MM.1S (cell line): ENCODE measurements at regions not wholly inside any gene's neighbourhood (a gene's known extent, or its start where the extent isn't known, plus 50 kb on each side); places are given as distances from the start of the nearest gene placed in this dataset.

Experiments
- DNase-seq: peaks from one replicate; pipeline ENCODE4 v3.0.0-alpha.2; 2015
- H2AFZ ChIP-seq: fragments of 300-600 bp; sonication (generic); 2 replicates; pipeline ENCODE4 v1.6.0; 2016; ENCODE audit warnings: antibody characterized with exemption, low read length
- H3F3A ChIP-seq: fragments of 300-600 bp; sonication (generic); 2 replicates; pipeline ENCODE4 v1.6.1; 2016; ENCODE audit warnings: mild to moderate bottlenecking, antibody characterized with exemption, low read length, moderate library complexity, mixed read lengths; ENCODE audit not compliant: insufficient read depth
- H3K27ac ChIP-seq: fragments of 300-600 bp; sonication (generic); 2 replicates; pipeline ENCODE4 v1.5.1; 2016; ENCODE audit warnings: mild to moderate bottlenecking, low read length
- H3K27me3 ChIP-seq: fragments of 300-600 bp; sonication (generic); replicated peaks from 2 replicates; pipeline ENCODE4 v1.6.0; 2016; ENCODE audit warnings: low read length; ENCODE audit not compliant: insufficient read depth
- H3K36me3 ChIP-seq: fragments of 300-600 bp; sonication (generic); replicated peaks from 2 replicates; pipeline ENCODE4 v1.6.1; 2016; ENCODE audit warnings: mild to moderate bottlenecking, low read length, mixed read lengths; ENCODE audit not compliant: insufficient read depth
- H3K4me1 ChIP-seq: fragments of 300-600 bp; sonication (generic); 2 replicates; pipeline ENCODE4 v1.6.1; 2016; ENCODE audit warnings: low read length, mixed read lengths
- H3K4me2 ChIP-seq: fragments of 300-600 bp; sonication (generic); 2 replicates; pipeline ENCODE4 v1.6.0; 2016; ENCODE audit warnings: low read depth, low read length
- H3K4me3 ChIP-seq: fragments of 300-600 bp; sonication (generic); 2 replicates; pipeline ENCODE4 v1.5.1; 2016; ENCODE audit warnings: low read length, mixed read lengths
- H3K79me2 ChIP-seq: fragments of 300-600 bp; sonication (generic); 2 replicates; pipeline ENCODE4 v1.6.1; 2016; ENCODE audit warnings: mixed run types, low read length, mixed read lengths
- H3K9ac ChIP-seq: fragments of 300-600 bp; sonication (generic); 2 replicates; pipeline ENCODE4 v1.6.1; 2016; ENCODE audit warnings: low read length, mixed read lengths
- H3K9me2 ChIP-seq: fragments of 300-600 bp; sonication (generic); replicated peaks from 2 replicates; pipeline ENCODE4 v1.6.1; 2016; ENCODE audit warnings: mild to moderate bottlenecking, low read length, mixed read lengths; ENCODE audit not compliant: insufficient read depth
- H3K9me3 ChIP-seq: fragments of 300-600 bp; sonication (generic); replicated peaks from 2 replicates; pipeline ENCODE4 v1.6.1; 2016; ENCODE audit warnings: mild to moderate bottlenecking, low read length, mixed read lengths; ENCODE audit not compliant: insufficient read depth
- H4K20me1 ChIP-seq: fragments of 300-600 bp; sonication (generic); 2 replicates; pipeline ENCODE4 v1.6.1; 2016; ENCODE audit warnings: mild to moderate bottlenecking, low read length, moderate library complexity, mixed read lengths; ENCODE audit not compliant: insufficient read depth
- CTCF ChIP-seq: fragments of 300-600 bp; sonication (generic); IDR thresholded peaks from 2 replicates; pipeline ENCODE4 v1.5.1; 2016; ENCODE audit warnings: antibody characterized with exemption, low read length, mixed read lengths
- EZH2 ChIP-seq: fragments of 300-600 bp; sonication (generic); optimal IDR thresholded peaks from 2 replicates; pipeline ENCODE3; 2017; ENCODE audit warnings: low read depth, mild to moderate bottlenecking, antibody characterized with exemption, low read length, mixed read lengths
- EZH2phosphoT487 ChIP-seq: fragments of 300-600 bp; sonication (generic); IDR thresholded peaks from 2 replicates; pipeline ENCODE4 v1.6.1; 2018; ENCODE audit warnings: antibody characterized with exemption, low read length

GRCh38 chr1:214846276-214846675 is 236.3 kb upstream of the KCNK2 start:
- no peak overlapping the region for H2AFZ ChIP-seq
- no peaks in the 10 kb centered on the region for H4K20me1 ChIP-seq
- no peaks in the 10 kb centered on the region for H3K79me2 ChIP-seq
- H3F3A ChIP-seq = no peaks in the 10 kb centered on the region
- no peak overlapping the region for H3K4me3 ChIP-seq
- H3K36me3 ChIP-seq = no peaks in the 10 kb centered on the region
- H3K27me3 ChIP-seq = no peaks in the 10 kb centered on the region
- H3K4me1 ChIP-seq = no peaks in the 10 kb centered on the region
- no peak overlapping the region for H3K4me2 ChIP-seq
- no peak overlapping the region for H3K9ac ChIP-seq
- H3K27ac ChIP-seq = no peak overlapping the region
- no peaks in the 10 kb centered on the region for H3K9me3 ChIP-seq
- no peak for DNase-seq
- TF ChIP-seq EZH2phosphoT487 (no peak), CTCF (no peak), EZH2 (no peak)
- H3K9me2 ChIP-seq = no peaks in the 10 kb centered on the region

- H3K4me3 ChIP-seq = no peak overlapping the region
- no peaks in the 10 kb centered on the region for H3K9me3 ChIP-seq
- no peaks in the 10 kb centered on the region for H3K4me1 ChIP-seq
Measured at GRCh38 chr1:214847071-214847810, 235.3 kb upstream of the KCNK2 start.

GRCh38 chr1:214848101-214848500 is 234.4 kb upstream of the KCNK2 start:
- no peak for TF ChIP-seq CTCF
- TF ChIP-seq EZH2phosphoT487 = no peak
- no peak for TF ChIP-seq EZH2
- Histone ChIP-seq H3K4me2 (no peak overlapping the region), H3K4me3 (no peak overlapping the region), H3K9me3 (no peaks in the 10 kb centered on the region), H3K27me3 (no peaks in the 10 kb centered on the region), H3F3A (no peaks in the 10 kb centered on the region), H3K9me2 (no peaks in the 10 kb centered on the region), H3K4me1 (no peaks in the 10 kb centered on the region), H3K27ac (no peak overlapping the region), H3K9ac (no peak overlapping the region), H4K20me1 (no peaks in the 10 kb centered on the region), H3K79me2 (no peaks in the 10 kb centered on the region), H2AFZ (no peak overlapping the region), H3K36me3 (no peaks in the 10 kb centered on the region)
- no peak for DNase-seq

More at GRCh38 chr1:214847071-214847810, 235.3 kb upstream of the KCNK2 start:
- H3F3A ChIP-seq = no peaks in the 10 kb centered on the region
- no peak for DNase-seq
- H4K20me1 ChIP-seq = no peaks in the 10 kb centered on the region
- no peaks in the 10 kb centered on the region for H3K27me3 ChIP-seq
- H3K4me2 ChIP-seq = no peak overlapping the region
- no peaks in the 10 kb centered on the region for H3K36me3 ChIP-seq
- H3K9me2 ChIP-seq = no peaks in the 10 kb centered on the region
- H2AFZ ChIP-seq = no peak overlapping the region
- H3K27ac ChIP-seq = no peak overlapping the region
- H3K9ac ChIP-seq = no peak overlapping the region
- TF ChIP-seq EZH2 = no peak
- TF ChIP-seq EZH2phosphoT487 = no peak
- no peak for TF ChIP-seq CTCF
- no peaks in the 10 kb centered on the region for H3K79me2 ChIP-seq
